ENCODE measurements at regions not wholly inside any gene's neighbourhood (a gene's known extent, or its start where the extent isn't known, plus 50 kb on each side); places are given as distances from the start of the nearest gene placed in this dataset.

- no peak for TF ChIP-seq POU2F2 (IDR thresholded peaks at IDR 0.05; ENCODE audit: low read depth, low read length)
- TF ChIP-seq SPI1 (IDR thresholded peaks at IDR 0.05; ENCODE audit: low read depth, low read length): no peak
- no peak for TF ChIP-seq POLR2A (IDR thresholded peaks at IDR 0.05; ENCODE audit: low read depth, low read length)
- no peak for TF ChIP-seq POLR2AphosphoS5 (IDR thresholded peaks at IDR 0.05; ENCODE audit: low read depth, low read length)
- TF ChIP-seq PAX5 (IDR thresholded peaks at IDR 0.05; ENCODE audit: insufficient read depth, low read length, severe bottlenecking): no peak
- no peak for TF ChIP-seq TAF1 (IDR thresholded peaks at IDR 0.05; ENCODE audit: low read depth, low read length)
- DNase-seq (ENCODE audit: insufficient read length, low spot score): no peak
These were observed 386.0 kb downstream of the SMOC2 start for GRCh38 chr6:168826726-168827585.

GRCh38 chr6:168826078-168826390 is 385.1 kb downstream of the SMOC2 start:
- FAIRE-seq (no peak), DNase-seq (ENCODE audit: insufficient read length, low spot score) (no peak)
- TF ChIP-seq SPI1 (IDR thresholded peaks at IDR 0.05; ENCODE audit: low read depth, low read length): no peak
- TF ChIP-seq POU2F2 (IDR thresholded peaks at IDR 0.05; ENCODE audit: low read depth, low read length): no peak
- TF ChIP-seq POLR2A (IDR thresholded peaks at IDR 0.05; ENCODE audit: low read depth, low read length): no peak
- no peak for TF ChIP-seq POLR2AphosphoS5 (IDR thresholded peaks at IDR 0.05; ENCODE audit: low read depth, low read length)
- TF ChIP-seq TAF1 (IDR thresholded peaks at IDR 0.05; ENCODE audit: low read depth, low read length): no peak
- no peak for TF ChIP-seq PAX5 (IDR thresholded peaks at IDR 0.05; ENCODE audit: insufficient read depth, low read length, severe bottlenecking)

More at GRCh38 chr6:168826726-168827585, 386.0 kb downstream of the SMOC2 start:
- FAIRE-seq: no peak

- FAIRE-seq: no peak
- DNase-seq (ENCODE audit: insufficient read length, low spot score): no peak
- no peak for TF ChIP-seq TAF1 (IDR thresholded peaks at IDR 0.05; ENCODE audit: low read depth, low read length)
- no peak for TF ChIP-seq PAX5 (IDR thresholded peaks at IDR 0.05; ENCODE audit: insufficient read depth, low read length, severe bottlenecking)
- TF ChIP-seq POLR2AphosphoS5 (IDR thresholded peaks at IDR 0.05; ENCODE audit: low read depth, low read length): no peak
- TF ChIP-seq SPI1 (IDR thresholded peaks at IDR 0.05; ENCODE audit: low read depth, low read length): no peak
- no peak for TF ChIP-seq POU2F2 (IDR thresholded peaks at IDR 0.05; ENCODE audit: low read depth, low read length)
These were observed 384.5 kb downstream of the SMOC2 start for GRCh38 chr6:168825226-168826077.

- FAIRE-seq (no peak), DNase-seq (ENCODE audit: insufficient read length, low spot score) (no peak)
- TF ChIP-seq POU2F2 (IDR thresholded peaks at IDR 0.05; ENCODE audit: low read depth, low read length) (no peak), PAX5 (IDR thresholded peaks at IDR 0.05; ENCODE audit: insufficient read depth, low read length, severe bottlenecking) (no peak), TAF1 (IDR thresholded peaks at IDR 0.05; ENCODE audit: low read depth, low read length) (no peak), SPI1 (IDR thresholded peaks at IDR 0.05; ENCODE audit: low read depth, low read length) (no peak), POLR2AphosphoS5 (IDR thresholded peaks at IDR 0.05; ENCODE audit: low read depth, low read length) (no peak), POLR2A (IDR thresholded peaks at IDR 0.05; ENCODE audit: low read depth, low read length) (no peak)
These were observed 382.6 kb downstream of the SMOC2 start for GRCh38 chr6:168823397-168824212.

GRCh38 chr6:168822376-168822775 is 381.4 kb downstream of the SMOC2 start:
- no peak for TF ChIP-seq SPI1 (IDR thresholded peaks at IDR 0.05; ENCODE audit: low read depth, low read length)
- TF ChIP-seq POLR2A (IDR thresholded peaks at IDR 0.05; ENCODE audit: low read depth, low read length): no peak
- TF ChIP-seq POU2F2 (IDR thresholded peaks at IDR 0.05; ENCODE audit: low read depth, low read length): no peak
- no peak for TF ChIP-seq PAX5 (IDR thresholded peaks at IDR 0.05; ENCODE audit: insufficient read depth, low read length, severe bottlenecking)
- TF ChIP-seq TAF1 (IDR thresholded peaks at IDR 0.05; ENCODE audit: low read depth, low read length): no peak
- TF ChIP-seq POLR2AphosphoS5 (IDR thresholded peaks at IDR 0.05; ENCODE audit: low read depth, low read length): no peak
- DNase-seq (ENCODE audit: insufficient read length, low spot score) (no peak), FAIRE-seq (no peak)

GRCh38 chr6:168819546-168819945 is 378.6 kb downstream of the SMOC2 start:
- TF ChIP-seq SPI1 (IDR thresholded peaks at IDR 0.05; ENCODE audit: low read depth, low read length) (no peak), POLR2AphosphoS5 (IDR thresholded peaks at IDR 0.05; ENCODE audit: low read depth, low read length) (no peak), POU2F2 (IDR thresholded peaks at IDR 0.05; ENCODE audit: low read depth, low read length) (no peak), POLR2A (IDR thresholded peaks at IDR 0.05; ENCODE audit: low read depth, low read length) (no peak), TAF1 (IDR thresholded peaks at IDR 0.05; ENCODE audit: low read depth, low read length) (no peak), PAX5 (IDR thresholded peaks at IDR 0.05; ENCODE audit: insufficient read depth, low read length, severe bottlenecking) (no peak)
- no peak for FAIRE-seq

GRCh38 chr6:168817558-168818159 is 376.7 kb downstream of the SMOC2 start:
- TF ChIP-seq POLR2A (IDR thresholded peaks at IDR 0.05; ENCODE audit: low read depth, low read length) (no peak), PAX5 (IDR thresholded peaks at IDR 0.05; ENCODE audit: insufficient read depth, low read length, severe bottlenecking) (no peak), TAF1 (IDR thresholded peaks at IDR 0.05; ENCODE audit: low read depth, low read length) (no peak), POU2F2 (IDR thresholded peaks at IDR 0.05; ENCODE audit: low read depth, low read length) (no peak)
- no peak for DNase-seq (ENCODE audit: insufficient read length, low spot score)
- no peak for FAIRE-seq

More at GRCh38 chr6:168819546-168819945, 378.6 kb downstream of the SMOC2 start:
- DNase-seq (ENCODE audit: insufficient read length, low spot score): no peak

GRCh38 chr6:168815229-168815628 is 374.2 kb downstream of the SMOC2 start:
- no peak for FAIRE-seq
- no peak for DNase-seq (ENCODE audit: insufficient read length, low spot score)
- TF ChIP-seq SPI1 (IDR thresholded peaks at IDR 0.05; ENCODE audit: low read depth, low read length) (no peak), POLR2AphosphoS5 (IDR thresholded peaks at IDR 0.05; ENCODE audit: low read depth, low read length) (no peak), POU2F2 (IDR thresholded peaks at IDR 0.05; ENCODE audit: low read depth, low read length) (no peak), POLR2A (IDR thresholded peaks at IDR 0.05; ENCODE audit: low read depth, low read length) (no peak), TAF1 (IDR thresholded peaks at IDR 0.05; ENCODE audit: low read depth, low read length) (no peak), PAX5 (IDR thresholded peaks at IDR 0.05; ENCODE audit: insufficient read depth, low read length, severe bottlenecking) (no peak)
